HT1080 (cell line): ENCODE measurements at regions not wholly inside any gene's neighbourhood (a gene's known extent, or its start where the extent isn't known, plus 50 kb on each side); places are given as distances from the start of the nearest gene placed in this dataset.
A peak's percentile ranks its signal among the peaks of the same experiment; 100 is the strongest.
"Not testable (repeated sequence)": the region's sequence is repeated elsewhere in the genome, so short reads cannot be mapped to it uniquely, and the experiment has no call there.

ENCODE experiments used
- DNase-seq: peaks from one replicate; pipeline ENCODE4 v3.0.0-alpha.2; 2015; ENCODE audit warnings: low read depth

- DNase-seq, result no peak
These were observed 101.3 kb upstream of the LARP1 start for GRCh38 chr5:154653764-154654485.

- DNase-seq, result no peak
These were observed 101.8 kb upstream of the LARP1 start for GRCh38 chr5:154653418-154653763.

GRCh38 chr5:154652746-154653417 lies 102.3 kb upstream of the LARP1 start:
- DNase-seq, result peak; percentile 48

- not testable (repeated sequence) for DNase-seq
These were observed 103.4 kb upstream of the LARP1 start for GRCh38 chr5:154651795-154652194.

- no peak for DNase-seq
These were observed 106.5 kb upstream of the LARP1 start for GRCh38 chr5:154648706-154649105.

- no peak for DNase-seq
These were observed 106.9 kb upstream of the LARP1 start for GRCh38 chr5:154648229-154648628.

- DNase-seq, result no peak
These were observed 107.4 kb upstream of the LARP1 start for GRCh38 chr5:154647761-154648145.

- no peak for DNase-seq
These were observed 107.9 kb upstream of the LARP1 start for GRCh38 chr5:154647114-154647760.

- DNase-seq, result no peak
These were observed 108.4 kb upstream of the LARP1 start for GRCh38 chr5:154646745-154647113.

GRCh38 chr5:154644745-154645411 lies 110.3 kb upstream of the LARP1 start:
- no peak for DNase-seq

- peak; percentile 49 for DNase-seq
These were observed 112.5 kb upstream of the LARP1 start for GRCh38 chr5:154642499-154643245.

- DNase-seq, result not testable (repeated sequence)
These were observed 114.9 kb upstream of the LARP1 start for GRCh38 chr5:154640213-154640831.

GRCh38 chr5:154636786-154637185 lies 118.4 kb upstream of the LARP1 start:
- not testable (repeated sequence) for DNase-seq

GRCh38 chr5:154636271-154636670 lies 118.9 kb upstream of the LARP1 start:
- DNase-seq, result not testable (repeated sequence)

- not testable (repeated sequence) for DNase-seq
These were observed 121.4 kb upstream of the LARP1 start for GRCh38 chr5:154633744-154634143.

GRCh38 chr5:154631141-154631540 lies 124.0 kb upstream of the LARP1 start:
- no peak for DNase-seq

- no peak for DNase-seq
These were observed 124.8 kb upstream of the LARP1 start for GRCh38 chr5:154630410-154630809.

GRCh38 chr5:154628685-154629084 lies 126.5 kb upstream of the LARP1 start:
- no peak for DNase-seq

- DNase-seq, result no peak
These were observed 127.2 kb upstream of the LARP1 start for GRCh38 chr5:154627698-154628678.
